HEK293 (cell line): ENCODE measurements at regions not wholly inside any gene's neighbourhood (a gene's known extent, or its start where the extent isn't known, plus 50 kb on each side); places are given as distances from the start of the nearest gene placed in this dataset.

Experiments used
- CTCF ChIA-PET: fragments of 350-600 bp; formaldehyde crosslinking; extraction: SDS; loops from one replicate; lab custom pipeline; 2021; ENCODE audit warnings: antibody characterized with exemption; lab: Yijun Ruan, JAX
- POLR2A ChIA-PET: fragments of 300-600 bp; formaldehyde crosslinking; extraction: SDS; loops from one replicate; lab custom pipeline; 2020; ENCODE audit warnings: antibody characterized with exemption, inconsistent platforms; lab: Yijun Ruan, JAX
- H3K27ac ChIP-seq: fragments of 200-500 bp; sonication (Bioruptor generic); 2 replicates; pipeline ENCODE4 v1.5.1; 2014; ENCODE audit warnings: low read depth, low read length, control low read depth, inconsistent platforms; ENCODE audit errors: extremely low read depth
- H3K36me3 ChIP-seq, 2 experiments: fragments of 200-500 bp in 1 of 2; sonication (Bioruptor generic) in 1 of 2; 1 replicate in 1 of 2; 2 replicates in 1 of 2; pipeline ENCODE4 v1.5.1; 2014 to 2017; ENCODE audit warnings: inconsistent platforms in 2 of 2, low read length in 2 of 2; ENCODE audit not compliant: control insufficient read depth in 2 of 2, insufficient read depth in 1 of 2
- H3K4me1 ChIP-seq: fragments of 200-500 bp; sonication (Bioruptor generic); 2 replicates; pipeline ENCODE4 v1.5.1; 2014; ENCODE audit warnings: mild to moderate bottlenecking, low read length, inconsistent platforms; ENCODE audit not compliant: control insufficient read depth, insufficient read depth
- H3K4me3 ChIP-seq: 2 replicates; pipeline ENCODE4 v1.5.1; 2011; ENCODE audit warnings: low read depth, mild to moderate bottlenecking, control low read depth, low read length, moderate library complexity
- H3K9me3 ChIP-seq: fragments of 200-500 bp; sonication (Bioruptor generic); 2 replicates; pipeline ENCODE4 v1.5.1; 2014; ENCODE audit warnings: low read depth, low read length, inconsistent platforms; ENCODE audit not compliant: control insufficient read depth, insufficient read depth
- AEBP2 ChIP-seq: fragments of 450-650 bp; formaldehyde crosslinking; IDR thresholded peaks from 2 replicates; pipeline ENCODE4 v1.5.1; 2016; ENCODE audit warnings: missing biosample characterization, missing genetic modification characterization, borderline replicate concordance
- BCL11B ChIP-seq: fragments of 450-650 bp; formaldehyde crosslinking; IDR thresholded peaks from 2 replicates; pipeline ENCODE4 v1.5.1; 2016; ENCODE audit warnings: low read depth, missing biosample characterization, missing genetic modification characterization
- BCL6B ChIP-seq: fragments of 450-650 bp; formaldehyde crosslinking; IDR thresholded peaks from 2 replicates; pipeline ENCODE4 v1.5.1; 2017; ENCODE audit warnings: missing biosample characterization, missing genetic modification characterization
- EGR2 ChIP-seq: fragments of 450-650 bp; formaldehyde crosslinking; IDR thresholded peaks from 2 replicates; pipeline ENCODE4 v1.5.1; 2016; ENCODE audit warnings: low read depth, missing biosample characterization, missing genetic modification characterization
- GFI1B ChIP-seq: fragments of 450-650 bp; formaldehyde crosslinking; IDR thresholded peaks from 2 replicates; pipeline ENCODE4 v1.5.1; 2016; ENCODE audit warnings: missing biosample characterization, missing genetic modification characterization
- GLI2 ChIP-seq: fragments of 450-650 bp; formaldehyde crosslinking; IDR thresholded peaks from 2 replicates; pipeline ENCODE4; 2017; ENCODE audit warnings: missing biosample characterization, missing genetic modification characterization, low read depth, borderline replicate concordance
- GLIS2 ChIP-seq: fragments of 450-650 bp; formaldehyde crosslinking; IDR thresholded peaks from 2 replicates; pipeline ENCODE4 v1.5.1; 2016; ENCODE audit warnings: missing biosample characterization, missing genetic modification characterization
- IKZF3 ChIP-seq: fragments of 450-650 bp; IDR thresholded peaks from 2 replicates; pipeline ENCODE4 v1.5.0; 2018; ENCODE audit warnings: missing biosample characterization, mild to moderate bottlenecking, missing genetic modification characterization, moderate library complexity
- INSM2 ChIP-seq: fragments of 450-650 bp; formaldehyde crosslinking; IDR thresholded peaks from 2 replicates; pipeline ENCODE4 v1.5.1; 2016; ENCODE audit warnings: missing biosample characterization, missing genetic modification characterization
- PRDM10 ChIP-seq: fragments of 450-650 bp; formaldehyde crosslinking; IDR thresholded peaks from 2 replicates; pipeline ENCODE4 v1.5.1; 2016; ENCODE audit warnings: missing biosample characterization, missing genetic modification characterization
- SETDB1 ChIP-seq: IDR thresholded peaks from one replicate; pipeline ENCODE4 v1.6.1; 2017; ENCODE audit warnings: mild to moderate bottlenecking, low read length, moderate library complexity, mixed read lengths; ENCODE audit not compliant: insufficient read length
- TSHZ1 ChIP-seq: fragments of 450-650 bp; formaldehyde crosslinking; IDR thresholded peaks from 2 replicates; pipeline ENCODE4 v1.5.1; 2016; ENCODE audit warnings: missing biosample characterization, missing genetic modification characterization, borderline replicate concordance
- ZNF169 ChIP-seq: fragments of 450-650 bp; formaldehyde crosslinking; IDR thresholded peaks from 2 replicates; pipeline ENCODE4 v1.5.1; 2016; ENCODE audit warnings: missing biosample characterization, missing genetic modification characterization
- ZNF2 ChIP-seq: fragments of 450-650 bp; formaldehyde crosslinking; IDR thresholded peaks from 2 replicates; pipeline ENCODE4 v1.5.1; 2016; ENCODE audit warnings: missing biosample characterization, missing genetic modification characterization
- ZNF211 ChIP-seq: fragments of 450-650 bp; formaldehyde crosslinking; IDR thresholded peaks from 2 replicates; pipeline ENCODE4 v1.5.1; 2016; ENCODE audit warnings: low read depth, missing biosample characterization, missing genetic modification characterization
- ZNF354C ChIP-seq: fragments of 450-650 bp; formaldehyde crosslinking; IDR thresholded peaks from 2 replicates; pipeline ENCODE4 v1.5.1; 2016; ENCODE audit warnings: missing biosample characterization, missing genetic modification characterization, low read depth, borderline replicate concordance
- ZNF404 ChIP-seq: fragments of 450-650 bp; formaldehyde crosslinking; IDR thresholded peaks from 2 replicates; pipeline ENCODE4 v1.5.1; 2017; ENCODE audit warnings: missing biosample characterization, missing genetic modification characterization
- ZNF549 ChIP-seq: fragments of 450-650 bp; IDR thresholded peaks from 2 replicates; pipeline ENCODE4 v1.5.1; 2018; ENCODE audit warnings: missing biosample characterization, missing genetic modification characterization, mild to moderate bottlenecking, inconsistent platforms, moderate library complexity
- ZNF600 ChIP-seq: fragments of 450-650 bp; formaldehyde crosslinking; IDR thresholded peaks from 2 replicates; pipeline ENCODE4 v1.5.1; 2016; ENCODE audit warnings: missing biosample characterization, missing genetic modification characterization
- ZNF658 ChIP-seq: fragments of 450-650 bp; formaldehyde crosslinking; IDR thresholded peaks from 2 replicates; pipeline ENCODE4; 2016; ENCODE audit warnings: missing biosample characterization, missing genetic modification characterization
- ZNF701 ChIP-seq: fragments of 450-650 bp; formaldehyde crosslinking; IDR thresholded peaks from 2 replicates; pipeline ENCODE4 v1.5.1; 2016; ENCODE audit warnings: missing biosample characterization, missing genetic modification characterization
- ZSCAN18 ChIP-seq: fragments of 450-650 bp; formaldehyde crosslinking; IDR thresholded peaks from 2 replicates; pipeline ENCODE4 v1.5.1; 2016; ENCODE audit warnings: missing biosample characterization, missing genetic modification characterization

GRCh38 chr11:86160541-86161149 is 83.9 kb upstream of the EED start:
- CTCF ChIA-PET: interaction anchor here (0.7 to 1.9 kb wide), 2 partner anchors 33 to 128 kb away, joined by 3 to 6 read pairs; no protein-coding TSS in a partner anchor
- TF ChIP-seq BCL11B (tag by site-specific recombination): no peak
- TF ChIP-seq IKZF3 (tag by site-specific recombination): no peak
- TF ChIP-seq TSHZ1 (tag by site-specific recombination): no peak
- TF ChIP-seq ZNF658: no peak
- 0 out of 2 replicates have a peak, but pooled peaks have one; percentile 7 for TF ChIP-seq PRDM10
- no peak for TF ChIP-seq BCL6B (tag by site-specific recombination)
- Histone ChIP-seq H3K4me3 (no peak overlapping the region), H3K27ac (no peak overlapping the region), H3K4me1 (no peaks in the 10 kb centered on the region), H3K9me3 (no peaks in the 10 kb centered on the region), H3K36me3 (no peaks in the 10 kb centered on the region)
- POLR2A ChIA-PET: no interaction called here

GRCh38 chr11:86159581-86159891 is 85.0 kb upstream of the EED start:
- POLR2A ChIA-PET: no interaction called here
- Histone ChIP-seq H3K27ac (no peak overlapping the region), H3K9me3 (no peaks in the 10 kb centered on the region), H3K36me3 (no peaks in the 10 kb centered on the region), H3K4me3 (no peak overlapping the region), H3K4me1 (no peaks in the 10 kb centered on the region)
- TF ChIP-seq GFI1B (tag by site-specific recombination) (no peak), INSM2 (tag by site-specific recombination) (no peak), ZNF701 (tag by site-specific recombination) (no peak), ZNF404 (no peak), ZNF600 (tag by site-specific recombination) (no peak), EGR2 (tag by site-specific recombination) (no peak), ZNF2 (tag by site-specific recombination) (no peak), ZNF549 (tag by site-specific recombination) (no peak), ZNF354C (no peak), AEBP2 (tag by site-specific recombination) (no peak), GLIS2 (tag by site-specific recombination) (no peak), ZNF169 (no peak), SETDB1 (no peak), ZNF211 (tag by site-specific recombination) (no peak), GLI2 (tag by site-specific recombination) (no peak), ZSCAN18 (tag by site-specific recombination) (no peak)
- CTCF ChIA-PET: no interaction called here
